Glomerular visceral epithelial cell (primary cell): ENCODE measurements at regions not wholly inside any gene's neighbourhood (a gene's known extent, or its start where the extent isn't known, plus 50 kb on each side); places are given as distances from the start of the nearest gene placed in this dataset.
A peak's percentile ranks its signal among the peaks of the same experiment; 100 is the strongest.

Experiments
- DNase-seq: peaks from one replicate; pipeline ENCODE4 v3.0.0-alpha.2; 2016; ENCODE audit errors: extremely low spot score

DNA sequence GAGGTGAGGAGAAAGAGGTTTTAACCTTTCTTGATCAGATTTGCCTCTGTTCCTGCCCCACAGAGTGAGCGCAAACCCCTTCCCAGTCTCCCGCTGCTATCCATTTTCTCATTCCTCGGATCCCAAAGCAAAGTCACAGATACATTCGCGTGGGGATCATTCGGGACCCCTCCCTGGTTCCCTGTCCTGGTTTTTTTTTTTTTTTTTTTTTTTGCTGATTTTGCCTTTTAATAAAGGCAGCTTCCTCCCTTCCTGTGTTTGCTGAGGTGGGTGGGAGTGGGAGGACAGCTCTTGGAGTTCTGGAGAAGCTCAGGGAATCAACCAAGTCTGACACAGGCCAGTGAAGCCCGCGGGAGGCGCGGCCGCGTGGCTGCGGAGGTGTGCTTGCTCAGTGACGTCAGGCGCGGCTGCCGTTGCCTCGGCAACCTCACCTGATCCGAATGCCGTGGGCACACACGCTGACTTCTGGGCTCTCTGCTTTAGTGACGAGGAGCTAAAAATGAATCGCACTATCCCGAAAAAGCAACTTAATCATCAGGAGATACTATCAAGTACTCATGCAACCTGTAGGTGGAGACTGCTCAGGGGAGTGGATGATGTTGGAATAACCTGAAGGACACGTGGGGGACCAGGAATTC is 106.4 kb downstream of the TBX19 start:
- peak; percentile 38 for DNase-seq

DNA sequence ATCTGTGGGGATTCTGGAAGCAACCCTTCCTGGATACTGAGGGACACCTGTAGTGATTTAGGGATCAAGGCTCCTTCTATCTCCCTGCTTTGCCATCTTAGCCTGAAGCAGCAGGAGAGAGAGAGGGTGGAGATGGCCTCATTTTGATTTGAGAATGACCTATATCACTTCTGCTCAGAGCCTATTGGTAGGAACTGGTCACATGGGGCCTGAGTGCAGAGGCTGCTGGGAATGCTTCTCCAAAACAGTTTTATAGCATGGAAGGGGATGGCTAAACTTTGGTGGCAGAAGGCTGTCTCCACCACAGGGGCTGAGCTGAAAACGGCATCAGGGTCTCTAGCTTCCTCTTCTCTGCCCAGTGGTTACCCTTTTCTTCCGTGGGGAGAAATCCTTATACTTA is 105.8 kb downstream of the TBX19 start:
- no peak for DNase-seq

DNA sequence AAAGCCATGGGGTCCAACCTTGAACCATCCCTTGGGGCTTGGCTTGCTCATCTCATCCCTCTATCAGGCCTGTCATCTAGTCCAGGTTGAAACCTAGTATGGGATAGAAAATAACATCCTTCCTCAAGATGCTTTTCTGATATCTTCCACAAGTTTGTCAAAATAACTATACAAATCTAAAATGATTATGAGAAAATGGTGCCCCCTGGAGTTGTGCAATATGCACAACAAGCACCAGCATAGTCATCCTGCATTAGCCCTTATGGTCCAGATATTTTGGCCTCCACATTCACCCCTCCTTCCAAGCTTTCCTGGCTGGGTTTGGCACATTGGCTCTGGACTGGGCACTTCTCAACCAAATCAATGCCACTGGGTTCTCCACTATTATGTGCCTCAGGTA is 101.2 kb downstream of the TBX19 start:
- DNase-seq, result no peak

DNA sequence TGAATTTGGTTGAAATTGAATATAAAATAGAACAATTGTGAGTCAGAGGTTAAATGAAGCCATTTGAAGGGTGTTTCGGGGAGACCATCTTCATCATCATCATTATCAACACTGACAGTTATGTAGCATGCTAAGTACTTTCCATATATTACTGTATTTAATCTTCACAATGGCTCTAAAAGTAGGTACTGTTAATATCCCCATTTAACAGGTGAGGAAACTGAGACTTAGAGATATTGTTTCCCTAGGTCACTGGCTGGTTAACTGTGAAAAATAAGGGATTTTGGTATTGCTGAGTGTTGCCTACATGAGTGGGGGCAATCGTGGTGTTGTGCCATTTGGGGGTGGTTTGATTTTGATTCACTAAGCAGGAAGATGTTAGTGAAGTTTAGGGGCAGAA is 100.3 kb downstream of the TBX19 start:
- DNase-seq, result no peak

DNA sequence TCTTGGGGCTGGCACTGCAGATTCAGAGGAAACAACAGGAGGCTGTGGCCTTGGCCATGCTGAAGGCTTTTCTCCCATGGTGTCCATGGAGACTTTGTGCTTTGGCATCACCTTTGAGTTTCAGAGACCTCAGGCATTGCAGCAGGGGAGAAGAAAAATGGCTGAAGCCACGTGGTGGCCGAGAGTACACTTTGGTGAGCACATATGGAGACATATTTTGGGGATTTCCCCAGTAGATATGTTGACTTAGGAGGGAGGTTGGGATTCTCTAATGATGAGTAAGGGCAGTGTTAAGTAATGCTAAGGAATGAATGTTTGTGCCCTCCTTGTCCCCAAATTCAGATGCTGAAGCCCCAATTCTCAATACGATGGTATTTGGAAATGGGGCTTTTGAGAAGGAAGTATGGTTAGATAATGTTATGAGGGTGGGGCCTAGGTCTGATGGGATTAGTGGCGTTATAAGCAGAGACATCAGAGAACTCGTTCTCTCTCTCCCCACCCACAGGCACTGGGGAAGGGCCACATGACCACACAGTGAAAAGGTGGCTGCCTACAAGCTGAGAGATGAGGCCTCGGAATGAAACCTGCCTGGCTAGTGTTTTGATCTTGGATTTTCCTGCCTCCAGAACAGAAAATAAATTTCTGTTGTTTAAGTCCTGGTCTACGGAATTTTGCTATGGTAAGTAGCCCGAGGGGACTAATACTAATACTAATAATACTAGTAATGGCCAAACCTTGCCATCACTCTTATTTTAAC is 98.6 kb downstream of the TBX19 start:
- DNase-seq, result peak; percentile 29

DNA sequence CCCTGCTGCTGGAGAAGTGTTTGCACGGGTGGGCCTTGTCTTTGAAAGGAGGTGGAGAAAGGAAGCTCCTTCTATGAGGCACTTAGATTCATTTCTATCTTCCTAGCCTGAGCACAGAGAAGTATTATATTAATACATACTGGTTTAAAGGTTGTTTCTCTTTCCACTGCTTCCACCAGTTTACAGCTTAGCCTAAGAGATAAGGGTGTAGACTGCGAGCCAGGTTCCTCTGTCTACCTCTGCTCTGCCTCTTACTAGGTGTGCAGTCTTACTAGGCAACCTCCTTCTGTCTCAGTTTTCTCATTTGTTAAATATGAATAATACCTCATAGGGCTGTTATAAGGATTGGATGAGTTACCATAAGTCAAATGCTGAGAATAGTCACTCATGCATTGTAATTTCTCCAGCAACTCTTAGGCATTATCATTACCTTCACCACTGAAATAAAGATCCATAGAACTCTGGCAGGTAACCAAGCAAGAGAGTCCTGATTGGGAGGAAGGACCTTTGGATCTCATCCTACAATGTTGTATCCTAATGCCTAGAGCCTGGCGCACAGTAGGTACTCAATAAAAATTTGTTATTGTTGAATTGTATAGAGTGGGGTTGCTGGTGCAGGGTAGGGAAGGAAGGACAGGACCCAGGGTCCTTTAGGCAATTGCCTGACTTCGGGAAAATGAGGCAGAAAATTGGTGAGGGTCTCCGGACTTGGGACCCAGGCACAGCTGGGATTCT is 95.1 kb downstream of the TBX19 start:
- DNase-seq, result no peak

DNA sequence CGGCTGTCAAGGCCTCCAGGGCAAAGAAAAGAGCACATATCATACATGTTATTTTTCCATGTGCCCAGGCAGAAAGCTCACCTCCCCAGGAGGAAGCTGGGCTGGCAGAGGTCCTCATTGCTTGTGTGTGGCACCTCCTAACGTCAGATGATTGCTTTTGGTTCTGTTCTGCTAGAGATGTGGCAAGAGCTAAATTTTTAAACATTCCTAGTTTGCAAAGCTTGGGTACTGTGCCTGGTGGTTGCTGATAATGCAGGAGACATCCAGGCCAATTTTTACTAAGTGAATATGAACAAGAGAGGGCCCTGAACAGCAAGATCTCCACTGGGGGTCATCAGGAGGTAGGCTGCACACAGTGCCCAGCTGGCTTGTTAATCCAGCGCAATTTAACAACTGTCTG is 93.9 kb downstream of the TBX19 start:
- DNase-seq, result no peak

DNA sequence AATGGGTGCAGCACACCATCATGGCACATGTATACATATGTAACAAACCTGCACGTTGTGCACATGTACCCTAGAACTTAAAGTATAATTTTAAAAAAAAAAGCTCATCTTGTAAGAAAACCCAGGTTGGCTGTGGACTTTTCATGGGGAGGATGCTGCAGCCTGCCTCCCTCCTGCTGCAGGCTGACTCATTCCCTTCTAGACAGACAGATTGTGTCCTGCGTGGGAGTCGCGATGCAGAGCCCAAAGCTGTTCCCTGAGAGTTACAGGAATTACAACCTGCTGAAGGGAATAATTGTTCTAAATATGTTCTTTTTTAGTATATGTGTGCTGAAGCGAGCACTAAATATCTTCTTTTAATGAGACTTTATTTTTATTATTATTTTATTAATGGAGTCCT is 93.2 kb downstream of the TBX19 start:
- no peak for DNase-seq

DNA sequence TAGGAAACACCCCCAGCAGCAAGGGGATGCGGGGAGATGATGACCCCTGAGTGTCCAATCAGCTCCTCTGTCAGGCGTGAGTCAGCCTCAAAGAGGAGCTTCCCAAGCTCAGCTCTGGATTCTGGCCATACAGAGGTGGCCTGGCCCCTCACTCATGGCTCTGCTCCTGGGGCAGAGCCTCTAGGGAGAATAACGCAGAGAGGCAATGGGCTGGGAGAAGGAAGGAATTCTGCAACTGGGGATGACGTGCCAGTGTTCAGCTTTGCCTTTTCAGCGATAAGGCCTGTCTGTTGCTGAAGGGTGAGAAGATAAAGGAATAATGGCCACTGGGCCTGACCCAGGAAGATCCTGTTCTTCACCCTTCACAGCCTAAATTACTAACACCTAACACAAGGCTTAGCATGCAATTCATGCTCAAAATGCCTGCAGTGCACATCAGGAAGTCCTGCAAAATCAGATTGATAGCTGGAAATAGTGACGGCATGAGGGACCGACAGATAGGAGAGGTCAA is 92.2 kb downstream of the TBX19 start:
- no peak for DNase-seq

DNA sequence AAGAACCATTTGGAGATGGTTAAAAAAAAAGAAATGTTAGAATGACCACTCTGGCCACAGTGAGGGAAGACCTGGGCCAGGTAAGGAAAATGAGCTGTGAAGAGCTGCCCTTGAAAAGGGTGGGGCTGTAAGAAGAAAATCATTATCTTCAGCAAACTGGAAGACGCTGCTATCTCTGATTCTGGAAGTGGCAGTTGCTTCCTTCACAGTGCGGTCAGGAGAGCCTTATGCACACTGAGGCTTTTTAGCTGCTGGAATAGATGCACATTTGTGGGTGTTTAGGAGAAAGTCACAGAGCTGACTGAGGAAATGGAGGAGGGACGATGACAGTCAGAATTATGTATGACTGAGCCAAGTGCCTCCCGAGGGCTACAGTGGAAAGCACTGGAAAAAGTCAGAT is 91.6 kb downstream of the TBX19 start:
- DNase-seq, result no peak

DNA sequence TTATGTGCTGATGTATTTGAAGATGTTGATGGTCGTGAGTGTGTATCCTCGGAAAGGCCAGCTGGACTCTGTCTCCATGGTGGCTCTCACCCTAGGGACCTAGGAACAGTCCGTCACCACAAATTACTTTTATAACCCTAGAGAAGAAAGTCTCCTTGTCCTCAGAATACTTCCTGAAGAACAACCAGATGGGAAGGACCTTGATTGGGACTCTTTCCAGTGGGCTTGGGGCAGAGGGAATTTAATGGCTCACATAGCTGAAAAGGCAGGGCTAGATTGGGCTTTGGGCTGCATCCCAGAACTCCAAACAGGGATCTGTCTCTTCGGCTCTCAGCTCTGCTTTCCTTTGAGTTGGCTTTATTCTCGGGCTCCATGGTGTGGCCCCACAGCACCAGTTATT is 90.8 kb downstream of the TBX19 start:
- no peak for DNase-seq

DNA sequence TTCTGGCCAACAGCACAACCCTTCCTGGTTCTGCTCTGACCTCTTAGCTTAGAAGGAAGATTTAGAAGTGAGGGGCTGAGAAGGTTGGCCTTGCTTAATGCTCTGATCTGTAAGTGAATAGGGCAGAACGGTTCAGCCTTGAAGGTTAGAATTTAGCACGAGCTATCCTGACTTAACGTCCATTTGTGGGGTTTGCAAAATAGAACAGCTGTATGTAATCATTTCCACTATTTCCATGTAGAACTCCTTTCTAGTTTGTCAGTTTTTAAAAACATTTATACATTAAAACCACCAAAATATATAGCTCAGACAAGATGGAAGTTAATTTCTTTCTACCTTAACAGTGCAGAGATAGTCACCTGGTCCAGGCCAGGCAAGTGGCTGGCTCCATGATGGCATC is 89.9 kb downstream of the TBX19 start:
- DNase-seq, result no peak

DNA sequence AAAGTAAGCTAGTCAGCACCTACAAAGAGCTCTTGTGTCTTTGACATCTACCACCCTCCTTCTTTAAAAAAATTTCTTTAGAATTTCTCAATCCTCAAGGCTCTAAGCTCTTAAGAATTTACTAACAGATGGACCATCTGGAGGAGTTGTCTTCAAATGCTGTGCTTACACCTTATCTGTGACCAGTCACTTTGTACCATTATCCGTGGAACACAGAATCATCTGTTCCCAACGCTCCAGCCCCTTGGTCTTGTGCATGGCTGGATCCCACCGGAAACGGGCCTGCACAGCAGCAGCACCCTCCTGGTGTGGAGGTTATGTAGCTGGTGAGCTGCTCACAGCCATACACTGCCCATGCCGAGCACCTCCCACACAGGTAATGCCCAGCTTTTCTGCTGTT is 89.0 kb downstream of the TBX19 start:
- DNase-seq, result no peak

DNA sequence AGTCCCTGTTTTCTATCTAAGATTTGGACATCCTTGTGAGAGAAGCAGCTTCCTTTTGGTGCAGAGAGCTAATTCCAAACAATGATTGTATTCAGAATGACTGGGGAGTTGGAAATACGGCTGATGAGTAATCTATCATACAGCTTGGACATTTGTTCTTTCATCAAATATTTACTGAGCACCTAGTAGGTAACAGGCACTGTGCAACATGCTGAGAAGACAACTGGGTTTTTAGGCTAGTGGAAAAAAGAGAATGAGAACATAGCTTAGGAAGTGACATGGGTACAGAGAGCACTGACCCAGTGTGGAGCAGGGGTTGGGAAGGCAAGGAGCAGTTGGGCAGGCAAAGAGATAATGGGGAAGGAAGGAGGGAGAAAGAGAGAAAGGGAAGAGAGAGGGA is 87.5 kb downstream of the TBX19 start:
- no peak for DNase-seq

DNA sequence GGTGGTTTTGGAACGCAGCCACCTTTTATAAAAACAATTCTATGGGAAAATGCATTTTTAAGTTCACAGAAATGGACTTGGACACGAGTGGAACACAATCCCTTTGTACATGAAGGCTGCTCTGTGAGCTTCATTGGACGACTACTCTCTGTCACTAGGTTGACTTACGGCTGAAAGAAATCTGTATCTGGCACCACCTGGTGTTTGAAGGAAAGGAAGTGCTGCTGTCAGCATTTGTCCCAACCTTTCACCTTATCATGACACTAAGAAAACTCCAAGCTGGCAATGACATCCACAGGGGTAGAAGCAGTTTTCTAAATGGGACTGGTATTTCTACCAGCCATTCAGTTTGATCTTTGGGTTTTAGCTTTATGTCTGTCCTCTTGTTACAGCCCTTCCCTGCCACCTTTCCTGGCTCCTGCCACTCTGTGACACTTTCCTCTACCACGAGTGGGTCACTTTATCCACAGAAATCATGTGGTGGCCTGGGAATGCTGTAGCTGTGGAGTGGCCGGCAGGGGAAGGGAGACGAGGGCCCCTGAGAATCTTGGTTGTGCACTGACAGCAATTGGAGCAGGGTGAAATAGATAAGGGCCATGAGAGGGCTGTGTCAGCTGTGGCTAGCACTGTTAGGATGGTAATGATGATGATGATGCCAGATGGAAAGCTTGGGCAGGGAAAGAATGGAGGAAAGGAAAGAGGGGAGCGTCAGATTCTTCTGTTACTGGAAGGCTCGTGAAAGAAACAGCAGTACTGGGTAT is 85.2 kb downstream of the TBX19 start:
- no peak for DNase-seq
